CD4-positive, alpha-beta T cell (primary cell): ENCODE measurements at regions not wholly inside any gene's neighbourhood (a gene's known extent, or its start where the extent isn't known, plus 50 kb on each side); places are given as distances from the start of the nearest gene placed in this dataset.

Source experiments
- ATAC-seq: fragments of 200-7000 bp; cut with Tn5 transposase; one replicate; pipeline ENCODE4 v1.10.0; 2022; ENCODE audit warnings: mild to moderate bottlenecking; ENCODE audit not compliant: poor library complexity
- CTCF ChIA-PET: fragments of 350-600 bp; sonication (Branson Sonifier 250); formaldehyde crosslinking; loops from one replicate; lab custom pipeline; 2021; ENCODE audit warnings: antibody characterized with exemption, inconsistent platforms; lab: Charles Lee
- POLR2A ChIA-PET: fragments of 350-600 bp; sonication (Branson Sonifier 250); formaldehyde crosslinking; loops from one replicate; lab custom pipeline; 2021; ENCODE audit warnings: antibody characterized with exemption, inconsistent platforms; lab: Charles Lee
- DNase-seq, 14 experiments: peaks; one replicate each; pipeline ENCODE4 v3.0.0-alpha.2; 2013 to 2020; ENCODE audit warnings: mixed read lengths in 2 of 14
- H3K27ac ChIP-seq, 2 donors: one replicate each; pipeline versions ENCODE4 v1.5.1 to v1.7.0; 2013; ENCODE audit warnings: low read length in 2 of 2, low read depth in 1 of 2, mild to moderate bottlenecking in 1 of 2
- H3K27me3 ChIP-seq, 2 experiments: 1 replicate in 1 of 2; 2 replicates in 1 of 2; pipeline versions ENCODE4 v1.6.1 to v1.7.0; 2013; ENCODE audit warnings: low read length in 2 of 2, control low read depth in 1 of 2, mild to moderate bottlenecking in 1 of 2, moderate library complexity in 1 of 2; ENCODE audit not compliant: insufficient read depth in 2 of 2, control insufficient read depth in 1 of 2
- H3K36me3 ChIP-seq: one replicate; pipeline ENCODE4 v1.6.1; 2013; ENCODE audit warnings: low read length, control low read depth; ENCODE audit not compliant: insufficient read depth
- H3K4me1 ChIP-seq: one replicate; pipeline ENCODE4 v1.6.1; 2013; ENCODE audit warnings: low read length, control low read depth; ENCODE audit not compliant: insufficient read depth
- H3K4me3 ChIP-seq: one replicate; pipeline ENCODE4 v1.5.1; 2013; ENCODE audit warnings: mild to moderate bottlenecking, low read length, moderate library complexity
- H3K9me3 ChIP-seq, 2 experiments: 1 replicate in 1 of 2; 2 replicates in 1 of 2; pipeline versions ENCODE4 v1.6.1 to v1.7.0; 2013; ENCODE audit warnings: low read length in 2 of 2, mild to moderate bottlenecking in 2 of 2, control low read depth in 1 of 2, moderate library complexity in 1 of 2; ENCODE audit not compliant: control insufficient read depth in 1 of 2, insufficient read depth in 1 of 2
- H3K27ac Mint-ChIP-seq: one replicate; pipeline ENCODE4 v1.8.0; 2020; ENCODE audit warnings: mixed read lengths
- H3K27me3 Mint-ChIP-seq: one replicate; pipeline ENCODE4 v1.8.0; 2021; ENCODE audit warnings: mixed read lengths
- H3K36me3 Mint-ChIP-seq: one replicate; pipeline ENCODE4 v1.8.0; 2021; ENCODE audit warnings: low read depth, mixed read lengths
- H3K4me1 Mint-ChIP-seq: one replicate; pipeline ENCODE4 v1.8.0; 2021; ENCODE audit warnings: low read depth, mixed read lengths
- H3K4me3 Mint-ChIP-seq: one replicate; pipeline ENCODE4 v1.8.0; 2020; ENCODE audit warnings: mild to moderate bottlenecking, mixed read lengths
- H3K9me3 Mint-ChIP-seq: one replicate; pipeline ENCODE4 v1.8.0; 2020; ENCODE audit warnings: mixed read lengths
- intact Hi-C, 2 experiments: fragments of 100-400 bp; cut with DNase I in 1 of 2; cut with micrococcal nuclease in 1 of 2; formaldehyde crosslinking; loops; one replicate each; pipeline versions ENCODE4 v1.15.1 to v1.9.0; 2023 to 2025; cut with DNase I, micrococcal nuclease
- TF ChIP-seq, protein P1 (sequence below): fragments of 200-600 bp; IDR thresholded peaks from one replicate; pipeline ENCODE4 v1.8.0; 2022; ENCODE audit warnings: antibody characterized with exemption, mild to moderate bottlenecking

DNA sequence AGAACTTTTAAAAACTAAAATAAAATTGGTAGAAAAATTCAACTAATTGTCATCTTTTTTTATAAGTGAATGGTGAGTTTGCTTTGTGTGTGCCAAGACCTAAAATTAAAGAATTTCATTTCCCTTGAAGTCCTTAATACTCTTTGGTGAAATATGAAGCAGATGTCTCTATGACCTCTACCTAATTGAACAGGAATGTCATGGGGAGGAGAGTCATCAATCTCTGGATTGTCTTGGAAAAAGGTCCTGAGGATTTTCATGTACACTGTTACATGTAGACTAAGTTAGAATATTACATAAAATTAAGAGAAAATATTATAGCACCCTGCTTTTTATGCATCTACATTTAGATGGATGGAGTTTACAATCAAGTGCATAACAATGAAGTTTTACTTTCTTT lies 177.9 kb upstream of the LRP1B start:
- DNase-seq (no peak), ATAC-seq (no peak)
- Mint-ChIP-seq H3K4me3 (no peak overlapping the region), H3K27me3 (no peaks in the 10 kb centered on the region), H3K27ac (no peak overlapping the region), H3K4me1 (no peaks in the 10 kb centered on the region), H3K36me3 (no peaks in the 10 kb centered on the region), H3K9me3 (peaks cover 11% of the 10 kb centered on the region)
- TF ChIP-seq, protein P1, sequence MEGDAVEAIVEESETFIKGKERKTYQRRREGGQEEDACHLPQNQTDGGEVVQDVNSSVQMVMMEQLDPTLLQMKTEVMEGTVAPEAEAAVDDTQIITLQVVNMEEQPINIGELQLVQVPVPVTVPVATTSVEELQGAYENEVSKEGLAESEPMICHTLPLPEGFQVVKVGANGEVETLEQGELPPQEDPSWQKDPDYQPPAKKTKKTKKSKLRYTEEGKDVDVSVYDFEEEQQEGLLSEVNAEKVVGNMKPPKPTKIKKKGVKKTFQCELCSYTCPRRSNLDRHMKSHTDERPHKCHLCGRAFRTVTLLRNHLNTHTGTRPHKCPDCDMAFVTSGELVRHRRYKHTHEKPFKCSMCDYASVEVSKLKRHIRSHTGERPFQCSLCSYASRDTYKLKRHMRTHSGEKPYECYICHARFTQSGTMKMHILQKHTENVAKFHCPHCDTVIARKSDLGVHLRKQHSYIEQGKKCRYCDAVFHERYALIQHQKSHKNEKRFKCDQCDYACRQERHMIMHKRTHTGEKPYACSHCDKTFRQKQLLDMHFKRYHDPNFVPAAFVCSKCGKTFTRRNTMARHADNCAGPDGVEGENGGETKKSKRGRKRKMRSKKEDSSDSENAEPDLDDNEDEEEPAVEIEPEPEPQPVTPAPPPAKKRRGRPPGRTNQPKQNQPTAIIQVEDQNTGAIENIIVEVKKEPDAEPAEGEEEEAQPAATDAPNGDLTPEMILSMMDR: no peak
- ChIA-PET POLR2A (no interaction called here), CTCF (no interaction called here)
- H3K27ac ChIP-seq: no peak overlapping the region
- intact Hi-C loops: no loop called here
- H3K27me3 ChIP-seq: no peaks in the 10 kb centered on the region
- H3K36me3 ChIP-seq: no peaks in the 10 kb centered on the region
- H3K9me3 ChIP-seq: no peaks in the 10 kb centered on the region
- H3K4me3 ChIP-seq: no peak overlapping the region
- H3K4me1 ChIP-seq: no peaks in the 10 kb centered on the region

DNA sequence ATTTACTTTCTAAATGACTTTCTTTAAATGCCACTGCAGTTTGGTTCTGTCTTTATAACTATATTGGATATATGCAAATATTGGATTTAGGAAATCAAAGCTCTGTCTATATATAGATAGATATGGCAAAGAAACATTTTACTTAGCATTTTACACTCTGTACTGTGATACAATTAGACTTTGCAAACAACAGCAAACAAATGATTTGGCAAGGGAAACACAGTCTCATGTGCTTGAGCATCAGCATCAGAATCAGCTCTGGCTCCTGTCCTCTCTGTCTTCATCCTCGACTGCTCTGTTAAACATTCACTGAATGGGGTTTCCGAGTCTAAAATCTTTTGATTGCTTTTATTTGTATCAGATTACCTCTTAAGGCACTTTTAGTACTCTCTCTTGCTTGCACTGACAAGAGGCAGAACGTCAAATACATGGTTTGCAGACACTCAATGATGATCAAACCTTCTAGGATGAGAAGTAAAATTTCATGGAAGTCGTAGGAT lies 176.8 kb upstream of the LRP1B start:
- no peaks in the 10 kb centered on the region for H3K36me3 ChIP-seq
- ATAC-seq (no peak), DNase-seq (no peak)
- Mint-ChIP-seq H3K4me3 (no peak overlapping the region), H3K27ac (no peak overlapping the region), H3K36me3 (no peaks in the 10 kb centered on the region), H3K4me1 (no peaks in the 10 kb centered on the region), H3K27me3 (no peaks in the 10 kb centered on the region), H3K9me3 (peaks cover 11% of the 10 kb centered on the region)
- no peaks in the 10 kb centered on the region for H3K4me1 ChIP-seq
- TF ChIP-seq, protein P1: no peak
- no peak overlapping the region for H3K4me3 ChIP-seq
- H3K27ac ChIP-seq: no peak overlapping the region
- POLR2A ChIA-PET: no interaction called here
- intact Hi-C loops: no loop called here
- no peaks in the 10 kb centered on the region for H3K27me3 ChIP-seq
- H3K9me3 ChIP-seq: no peaks in the 10 kb centered on the region
- CTCF ChIA-PET: no interaction called here

DNA sequence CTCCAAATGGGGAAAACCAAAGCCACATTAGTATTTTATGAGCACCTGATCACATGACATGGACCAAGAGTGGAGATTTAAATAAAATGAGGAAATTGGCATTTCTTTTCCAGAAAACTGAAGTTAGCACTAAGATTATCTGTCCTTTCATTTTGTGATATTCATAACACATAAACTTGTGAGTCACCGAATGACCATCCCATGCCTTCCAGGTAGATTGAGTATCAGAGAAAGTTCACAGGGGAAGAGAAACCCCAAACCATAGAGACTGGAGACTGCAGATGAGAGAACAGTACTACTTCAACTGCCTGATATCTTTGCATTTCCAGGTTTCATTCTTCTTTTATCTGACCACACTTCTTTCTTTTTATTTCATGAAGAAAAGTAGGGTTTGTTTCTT lies 176.3 kb upstream of the LRP1B start:
- POLR2A ChIA-PET: no interaction called here

More for the DNA sequence above, 176.3 kb upstream of the LRP1B start:
- no peaks in the 10 kb centered on the region for H3K36me3 ChIP-seq
- DNase-seq (no peak), ATAC-seq (no peak)
- H3K4me3 ChIP-seq: no peak overlapping the region
- CTCF ChIA-PET: no interaction called here
- H3K9me3 ChIP-seq: no peaks in the 10 kb centered on the region
- no peaks in the 10 kb centered on the region for H3K27me3 Mint-ChIP-seq
- H3K27ac Mint-ChIP-seq: no peak overlapping the region
- peaks cover 11% of the 10 kb centered on the region for H3K9me3 Mint-ChIP-seq
- no peak overlapping the region for H3K27ac ChIP-seq
- intact Hi-C loops: no loop called here
- no peaks in the 10 kb centered on the region for H3K4me1 Mint-ChIP-seq
- H3K36me3 Mint-ChIP-seq: no peaks in the 10 kb centered on the region
- TF ChIP-seq, protein P1: no peak
- H3K4me1 ChIP-seq: no peaks in the 10 kb centered on the region
- H3K4me3 Mint-ChIP-seq: no peak overlapping the region
- no peaks in the 10 kb centered on the region for H3K27me3 ChIP-seq
